Endothelial cell of umbilical vein (primary cell): ENCODE measurements at regions not wholly inside any gene's neighbourhood (a gene's known extent, or its start where the extent isn't known, plus 50 kb on each side); places are given as distances from the start of the nearest gene placed in this dataset.

Experiments used
- BruUV-seq: library from RNA; stranded (reverse); fragments of 400-500 nt; replicated peaks from 2 replicates; lab custom pipeline; 2021; lab: Mats Ljungman, UMichigan
- CTCF ChIA-PET: fragments of 300-600, 350-600 bp; sonication (Branson Sonifier 250); formaldehyde crosslinking; loops from one replicate; lab custom pipeline; 2021; ENCODE audit warnings: antibody characterized with exemption, inconsistent platforms; lab: Charles Lee
- POLR2A ChIA-PET: fragments of 300-600, 350-600 bp; sonication (Branson Sonifier 250); formaldehyde crosslinking; loops from one replicate; lab custom pipeline; 2021; ENCODE audit warnings: antibody characterized with exemption, inconsistent platforms; lab: Charles Lee
- DNase-seq: peaks from one replicate; pipeline ENCODE4 v3.0.0-alpha.2; 2011; ENCODE audit warnings: low read depth, low spot score
- FAIRE-seq: peaks from 2 replicates; lab custom pipeline; 2011; peaks lifted over from hg19 to GRCh38; lab: Jason Lieb, UNC
- H2AFZ ChIP-seq: 2 replicates; pipeline ENCODE4 v1.6.0; 2012; ENCODE audit warnings: low read depth, low read length, control low read depth, inconsistent platforms
- H3K27ac ChIP-seq: 2 replicates; pipeline ENCODE4 v1.5.1; 2011; ENCODE audit warnings: low read depth, mild to moderate bottlenecking, control low read depth, low read length, moderate library complexity; ENCODE audit not compliant: insufficient read depth
- H3K27me3 ChIP-seq, 2 experiments: 2 replicates each; pipeline versions ENCODE4 v1.6.0 to v1.6.1; 2011; ENCODE audit warnings: low read length in 2 of 2, mixed read lengths in 1 of 2; ENCODE audit not compliant: control insufficient read depth in 2 of 2, insufficient read depth in 2 of 2
- H3K36me3 ChIP-seq, 2 experiments: 2 replicates in 1 of 2; 3 replicates in 1 of 2; pipeline ENCODE4 v1.5.1; 2011; ENCODE audit warnings: low read length in 2 of 2, mild to moderate bottlenecking in 1 of 2, moderate library complexity in 1 of 2; ENCODE audit not compliant: control insufficient read depth in 2 of 2, insufficient read depth in 2 of 2; ENCODE audit errors: extremely low read depth in 1 of 2
- H3K4me1 ChIP-seq: 3 replicates; pipeline ENCODE4 v1.5.1; 2011; ENCODE audit warnings: mild to moderate bottlenecking, low read length; ENCODE audit not compliant: control insufficient read depth, insufficient read depth; ENCODE audit errors: extremely low read depth
- H3K4me2 ChIP-seq: 2 replicates; pipeline ENCODE4 v1.6.1; 2011; ENCODE audit warnings: low read length, control low read depth, mixed read lengths; ENCODE audit not compliant: insufficient read depth
- H3K4me3 ChIP-seq, 3 experiments: fragments of 200-600 bp in 1 of 3; sonication (generic), shearing (Covaris generic) in 1 of 3; replicated peaks in 1 of 3; 2 replicates each; pipeline ENCODE4 v1.5.1; 2011 to 2016; ENCODE audit warnings: control low read depth in 3 of 3, low read length in 3 of 3, mild to moderate bottlenecking in 2 of 3, inconsistent platforms in 1 of 3, low read depth in 1 of 3, moderate library complexity in 1 of 3; ENCODE audit not compliant: insufficient read depth in 1 of 3
- H3K79me2 ChIP-seq: 2 replicates; pipeline ENCODE4 v1.6.0; 2012; ENCODE audit warnings: low read length, inconsistent platforms; ENCODE audit not compliant: control insufficient read depth, insufficient read depth
- H3K9ac ChIP-seq: replicated peaks from 2 replicates; pipeline ENCODE3; 2011; ENCODE audit warnings: low read length, control low read depth; ENCODE audit not compliant: insufficient read depth; ENCODE audit errors: extremely low read depth
- H3K9me1 ChIP-seq: replicated peaks from 3 replicates; pipeline ENCODE4 v1.6.0; 2011; ENCODE audit warnings: mild to moderate bottlenecking, low read length; ENCODE audit not compliant: control insufficient read depth, insufficient read depth; ENCODE audit errors: extremely low read depth
- H3K9me3 ChIP-seq: replicated peaks from 2 replicates; pipeline ENCODE4 v1.5.1; 2012; ENCODE audit warnings: low read length, inconsistent platforms; ENCODE audit not compliant: control insufficient read depth, insufficient read depth
- H4K20me1 ChIP-seq: replicated peaks from 2 replicates; pipeline ENCODE3; 2011; ENCODE audit warnings: mild to moderate bottlenecking, low read length; ENCODE audit not compliant: control insufficient read depth, insufficient read depth; ENCODE audit errors: extremely low read depth
- EZH2 ChIP-seq: IDR thresholded peaks from 2 replicates; pipeline ENCODE4 v1.6.1; 2012; ENCODE audit warnings: borderline replicate concordance, low read depth, mild to moderate bottlenecking, moderate library complexity, low read length, inconsistent platforms; ENCODE audit not compliant: severe bottlenecking
- FOS ChIP-seq: IDR thresholded peaks from 2 replicates; pipeline ENCODE4 v1.6.1; 2011; ENCODE audit warnings: mild to moderate bottlenecking, low read length, moderate library complexity, borderline replicate concordance; ENCODE audit not compliant: insufficient read depth
- GATA2 ChIP-seq: IDR thresholded peaks from 2 replicates; pipeline ENCODE4 v1.7.0; 2011; ENCODE audit warnings: low read depth, mild to moderate bottlenecking, moderate library complexity, mixed read lengths, low read length; ENCODE audit not compliant: insufficient read length, insufficient read depth
- JUN ChIP-seq: IDR thresholded peaks from 2 replicates; pipeline ENCODE4 v1.6.1; 2011; ENCODE audit warnings: borderline replicate concordance, low read depth; ENCODE audit not compliant: insufficient read length, insufficient read depth
- MYC ChIP-seq: IDR thresholded peaks from one replicate; pipeline ENCODE4 v1.6.1; 2011; ENCODE audit warnings: mild to moderate bottlenecking, low read depth, low read length
- POLR2A ChIP-seq: IDR thresholded peaks from 2 replicates; pipeline ENCODE4 v1.6.1; 2012; ENCODE audit warnings: low read depth, mild to moderate bottlenecking, control low read depth, low read length
- POLR2AphosphoS5 ChIP-seq: IDR thresholded peaks from 2 replicates; pipeline ENCODE4 v1.6.1; 2012; ENCODE audit warnings: low read depth, mild to moderate bottlenecking, control low read depth, low read length, moderate library complexity; ENCODE audit not compliant: insufficient read depth
- dilution Hi-C: fragments of 300-500 bp; cut with MboI; formaldehyde crosslinking; loops from one replicate; pipeline ENCODE4 v1.15.0; 2019; ENCODE audit warnings: low sequenced_read_pairs; ENCODE audit not compliant: extremely low pct_ligation_motif_present
- intact Hi-C: fragments of 100-400 bp; cut with micrococcal nuclease; formaldehyde crosslinking; loops from one replicate; pipeline ENCODE4 v1.10.0; 2022
- TF ChIP-seq, protein P1 (sequence below), 2 donors: IDR thresholded peaks; 1 replicate in 1 of 2; 2 replicates in 1 of 2; pipeline ENCODE4 v1.5.1; 2011; ENCODE audit warnings: low read length in 2 of 2, mild to moderate bottlenecking in 2 of 2, moderate library complexity in 2 of 2, control low read depth in 1 of 2, inconsistent platforms in 1 of 2, low read depth in 1 of 2; ENCODE audit not compliant: insufficient read depth in 1 of 2; ENCODE audit errors: extremely low read depth in 1 of 2
- TF ChIP-seq, protein P2 (sequence below): IDR thresholded peaks from 2 replicates; pipeline ENCODE4 v1.6.1; 2011; ENCODE audit not compliant: insufficient read depth, insufficient read length

DNA sequence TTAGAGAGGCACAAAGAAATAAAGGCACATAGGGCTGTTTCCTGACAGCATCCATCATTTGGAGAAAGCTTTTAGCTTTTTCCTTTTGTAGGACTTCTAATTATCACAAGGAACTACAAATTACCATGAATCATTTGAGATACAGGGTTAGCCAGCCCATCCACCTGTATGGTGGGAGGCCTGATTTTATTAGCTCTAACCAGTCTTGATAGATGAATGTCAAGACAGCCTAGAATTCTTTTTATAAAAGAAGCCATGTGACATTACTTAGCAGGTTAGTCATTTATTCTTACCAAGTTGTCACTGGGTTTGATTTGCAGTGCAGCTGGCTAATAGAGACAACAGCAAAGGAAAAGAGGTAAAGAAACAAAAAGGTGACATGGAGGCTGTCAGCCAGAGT, 618.1 kb downstream of the ZNF385D start:
- H3K9ac ChIP-seq: no peak overlapping the region
- H3K4me2 ChIP-seq: no peak overlapping the region
- intact Hi-C loops (no loop called here), dilution Hi-C loops (no loop called here)
- FAIRE-seq (no peak), DNase-seq (no peak)
- no peaks in the 10 kb centered on the region for H4K20me1 ChIP-seq
- no peak overlapping the region for H3K4me3 ChIP-seq
- no peaks in the 10 kb centered on the region for H3K4me1 ChIP-seq
- no peak overlapping the region for H3K27ac ChIP-seq
- H3K79me2 ChIP-seq: no peaks in the 10 kb centered on the region
- no peaks in the 10 kb centered on the region for H3K27me3 ChIP-seq
- BruUV-seq: no TSS peak
- ChIA-PET POLR2A (no interaction called here), CTCF (no interaction called here)
- H2AFZ ChIP-seq: no peak overlapping the region
- H3K9me1 ChIP-seq: no peaks in the 10 kb centered on the region
- H3K36me3 ChIP-seq: no peaks in the 10 kb centered on the region
- TF ChIP-seq POLR2A (no peak), MYC (no peak), JUN (no peak), GATA2 (no peak), POLR2AphosphoS5 (no peak), FOS (no peak), EZH2 (no peak)
- TF ChIP-seq, protein P1, sequence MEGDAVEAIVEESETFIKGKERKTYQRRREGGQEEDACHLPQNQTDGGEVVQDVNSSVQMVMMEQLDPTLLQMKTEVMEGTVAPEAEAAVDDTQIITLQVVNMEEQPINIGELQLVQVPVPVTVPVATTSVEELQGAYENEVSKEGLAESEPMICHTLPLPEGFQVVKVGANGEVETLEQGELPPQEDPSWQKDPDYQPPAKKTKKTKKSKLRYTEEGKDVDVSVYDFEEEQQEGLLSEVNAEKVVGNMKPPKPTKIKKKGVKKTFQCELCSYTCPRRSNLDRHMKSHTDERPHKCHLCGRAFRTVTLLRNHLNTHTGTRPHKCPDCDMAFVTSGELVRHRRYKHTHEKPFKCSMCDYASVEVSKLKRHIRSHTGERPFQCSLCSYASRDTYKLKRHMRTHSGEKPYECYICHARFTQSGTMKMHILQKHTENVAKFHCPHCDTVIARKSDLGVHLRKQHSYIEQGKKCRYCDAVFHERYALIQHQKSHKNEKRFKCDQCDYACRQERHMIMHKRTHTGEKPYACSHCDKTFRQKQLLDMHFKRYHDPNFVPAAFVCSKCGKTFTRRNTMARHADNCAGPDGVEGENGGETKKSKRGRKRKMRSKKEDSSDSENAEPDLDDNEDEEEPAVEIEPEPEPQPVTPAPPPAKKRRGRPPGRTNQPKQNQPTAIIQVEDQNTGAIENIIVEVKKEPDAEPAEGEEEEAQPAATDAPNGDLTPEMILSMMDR (IDR thresholded peaks at IDR 0.05; ENCODE audit: extremely low read depth in 1 of 2, insufficient read depth in 1 of 2, low read depth in 1 of 2, low read length in 2 of 2): no peak
- TF ChIP-seq, protein P2, sequence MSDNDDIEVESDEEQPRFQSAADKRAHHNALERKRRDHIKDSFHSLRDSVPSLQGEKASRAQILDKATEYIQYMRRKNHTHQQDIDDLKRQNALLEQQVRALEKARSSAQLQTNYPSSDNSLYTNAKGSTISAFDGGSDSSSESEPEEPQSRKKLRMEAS: no peak
- no peaks in the 10 kb centered on the region for H3K9me3 ChIP-seq
